Ascending aorta (tissue), 2 donors: ENCODE measurements at regions not wholly inside any gene's neighbourhood (a gene's known extent, or its start where the extent isn't known, plus 50 kb on each side); places are given as distances from the start of the nearest gene placed in this dataset.

Experiments
- DNase-seq, 2 donors: peaks; one replicate each; pipeline ENCODE4 v3.0.0-alpha.2; 2019; ENCODE audit warnings: low spot score in 2 of 2
- H3K27ac ChIP-seq, 2 donors: fragments of 200-600 bp; sonication (generic); one replicate each; pipeline ENCODE4 v1.5.1; 2016 to 2017; ENCODE audit warnings: mild to moderate bottlenecking in 1 of 2
- H3K27me3 ChIP-seq: fragments of 200-600 bp; sonication (generic); one replicate; pipeline ENCODE4 v1.5.1; 2017
- H3K36me3 ChIP-seq, 2 donors: fragments of 200-600 bp; sonication (generic); one replicate each; pipeline ENCODE4 v1.5.1; 2016
- H3K4me1 ChIP-seq, 2 donors: fragments of 200-600 bp; sonication (generic); one replicate each; pipeline ENCODE4 v1.5.1; 2016 to 2017; ENCODE audit warnings: mild to moderate bottlenecking in 1 of 2
- H3K4me3 ChIP-seq, 2 donors: fragments of 200-600 bp; sonication (generic); one replicate each; pipeline ENCODE4 v1.5.1; 2016 to 2017; ENCODE audit warnings: mild to moderate bottlenecking in 1 of 2
- H3K9me3 ChIP-seq, 2 donors: fragments of 200-600 bp; sonication (generic); one replicate each; pipeline ENCODE4 v1.5.1; 2016
- intact Hi-C: fragments of 100-400 bp; cut with DNase I; formaldehyde crosslinking; loops from one replicate; pipeline ENCODE4 v1.15.1; 2023
- TF ChIP-seq, protein P1 (sequence below), 3 experiments: fragments of 200-600 bp in 2 of 3; fragments of 450-650 bp in 1 of 3; sonication (generic) in 2 of 3; IDR thresholded peaks; one replicate each; pipeline ENCODE4 v1.5.1; 2016 to 2019; ENCODE audit warnings: antibody characterized with exemption in 3 of 3, mild to moderate bottlenecking in 1 of 3, moderate library complexity in 1 of 3

DNA sequence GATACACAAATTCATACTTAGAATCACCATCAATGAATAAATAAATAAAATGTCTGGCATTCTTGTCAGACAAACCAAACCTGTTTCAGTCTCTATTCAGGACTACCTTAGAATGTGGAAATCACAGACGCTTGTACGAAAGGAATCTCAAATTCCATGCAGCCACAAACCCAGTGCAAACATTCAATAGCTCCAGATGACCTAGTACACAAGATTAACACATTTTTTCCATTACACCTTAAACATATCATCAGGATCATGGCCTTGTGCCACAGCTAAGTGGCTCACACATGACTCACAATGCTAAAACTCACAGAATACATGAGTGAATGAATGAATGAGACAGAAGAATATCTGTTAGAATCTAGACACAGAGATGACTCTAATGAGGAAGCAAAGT, 134.2 kb downstream of the PWWP3B start:
- Histone ChIP-seq H3K27ac (no peak overlapping the region), H3K4me1 (no peaks in the 10 kb centered on the region), H3K27me3 (no peaks in the 10 kb centered on the region), H3K9me3 (no peaks in the 10 kb centered on the region), H3K4me3 (no peak overlapping the region), H3K36me3 (no peaks in the 10 kb centered on the region)
- TF ChIP-seq, protein P1, sequence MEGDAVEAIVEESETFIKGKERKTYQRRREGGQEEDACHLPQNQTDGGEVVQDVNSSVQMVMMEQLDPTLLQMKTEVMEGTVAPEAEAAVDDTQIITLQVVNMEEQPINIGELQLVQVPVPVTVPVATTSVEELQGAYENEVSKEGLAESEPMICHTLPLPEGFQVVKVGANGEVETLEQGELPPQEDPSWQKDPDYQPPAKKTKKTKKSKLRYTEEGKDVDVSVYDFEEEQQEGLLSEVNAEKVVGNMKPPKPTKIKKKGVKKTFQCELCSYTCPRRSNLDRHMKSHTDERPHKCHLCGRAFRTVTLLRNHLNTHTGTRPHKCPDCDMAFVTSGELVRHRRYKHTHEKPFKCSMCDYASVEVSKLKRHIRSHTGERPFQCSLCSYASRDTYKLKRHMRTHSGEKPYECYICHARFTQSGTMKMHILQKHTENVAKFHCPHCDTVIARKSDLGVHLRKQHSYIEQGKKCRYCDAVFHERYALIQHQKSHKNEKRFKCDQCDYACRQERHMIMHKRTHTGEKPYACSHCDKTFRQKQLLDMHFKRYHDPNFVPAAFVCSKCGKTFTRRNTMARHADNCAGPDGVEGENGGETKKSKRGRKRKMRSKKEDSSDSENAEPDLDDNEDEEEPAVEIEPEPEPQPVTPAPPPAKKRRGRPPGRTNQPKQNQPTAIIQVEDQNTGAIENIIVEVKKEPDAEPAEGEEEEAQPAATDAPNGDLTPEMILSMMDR (IDR thresholded peaks at IDR 0.05), result no peak
- intact Hi-C loops, result no loop called here
- DNase-seq, result no peak

DNA sequence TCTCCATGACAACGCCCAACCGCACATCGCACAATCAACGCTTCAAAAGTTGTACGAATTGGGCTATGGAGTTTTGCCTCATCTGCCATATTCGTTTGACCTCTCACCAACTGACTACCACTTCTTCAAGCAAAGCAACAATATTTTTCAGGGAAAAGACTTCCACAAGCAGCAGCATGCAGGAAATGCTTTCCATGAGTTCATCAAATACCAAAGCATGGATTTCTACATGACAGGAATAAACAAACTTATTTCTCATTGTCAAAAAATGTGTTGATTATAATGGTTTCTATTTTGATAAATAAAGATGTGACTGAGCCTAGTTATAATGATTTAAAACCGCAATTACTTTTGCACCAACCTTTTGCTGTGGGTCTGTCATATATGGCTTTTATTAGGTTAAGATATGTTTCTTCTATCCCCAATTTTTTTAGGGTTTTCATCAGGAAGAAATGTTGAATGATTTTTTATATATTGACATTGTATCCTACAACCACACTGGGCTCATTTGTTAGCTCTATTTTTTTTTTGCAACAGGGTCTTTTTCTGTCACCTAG, 138.4 kb downstream of the PWWP3B start:
- H3K27me3 ChIP-seq, result no peaks in the 10 kb centered on the region
- intact Hi-C loops, result no loop called here
- H3K36me3 ChIP-seq, result no peaks in the 10 kb centered on the region
- TF ChIP-seq, protein P1 (IDR thresholded peaks at IDR 0.05), result no peak
- H3K4me1 ChIP-seq, result no peaks in the 10 kb centered on the region
- DNase-seq, result no peak
- no peak overlapping the region for H3K27ac ChIP-seq
- H3K4me3 ChIP-seq, result no peak overlapping the region
- no peaks in the 10 kb centered on the region for H3K9me3 ChIP-seq

DNA sequence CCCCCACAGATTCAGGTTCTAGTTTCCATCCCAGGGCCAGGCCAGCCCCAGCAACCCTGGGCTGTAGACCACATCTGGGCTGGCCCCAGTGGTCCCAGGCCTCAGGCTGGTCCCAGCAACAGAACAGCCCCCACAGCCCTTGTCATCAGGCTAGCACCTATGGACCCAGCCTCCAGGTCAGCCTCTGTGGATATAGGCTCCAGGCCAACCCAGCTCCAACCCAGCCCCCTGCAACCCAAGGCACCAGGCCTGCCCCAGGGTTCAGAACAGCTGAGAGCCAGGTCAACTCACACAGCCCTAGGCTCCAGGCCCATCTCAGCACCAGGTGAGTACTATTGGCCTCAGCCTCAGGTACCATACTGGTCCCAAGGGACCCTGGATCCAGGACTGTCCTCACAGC, 155.3 kb downstream of the PWWP3B start:
- Histone ChIP-seq H3K27ac (no peak overlapping the region), H3K4me3 (no peak overlapping the region), H3K36me3 (no peaks in the 10 kb centered on the region), H3K9me3 (peaks cover 0 to 6% of the 10 kb centered on the region in 2 donors), H3K4me1 (no peaks in the 10 kb centered on the region), H3K27me3 (no peaks in the 10 kb centered on the region)
- TF ChIP-seq, protein P1 (IDR thresholded peaks at IDR 0.05), result no peak
- no peak for DNase-seq
- intact Hi-C loops, result no loop called here

- TF ChIP-seq, protein P1 (IDR thresholded peaks at IDR 0.05), result no peak
- no peaks in the 10 kb centered on the region for H3K4me1 ChIP-seq
- H3K9me3 ChIP-seq, result no peaks in the 10 kb centered on the region
- H3K27ac ChIP-seq, result no peak overlapping the region
- no peaks in the 10 kb centered on the region for H3K36me3 ChIP-seq
- no peaks in the 10 kb centered on the region for H3K27me3 ChIP-seq
- H3K4me3 ChIP-seq, result no peak overlapping the region
- DNase-seq, result no peak
- intact Hi-C loops, result no loop called here
Measured at GRCh38 chrX:106331606-106332005, 163.5 kb downstream of the PWWP3B start.

DNA sequence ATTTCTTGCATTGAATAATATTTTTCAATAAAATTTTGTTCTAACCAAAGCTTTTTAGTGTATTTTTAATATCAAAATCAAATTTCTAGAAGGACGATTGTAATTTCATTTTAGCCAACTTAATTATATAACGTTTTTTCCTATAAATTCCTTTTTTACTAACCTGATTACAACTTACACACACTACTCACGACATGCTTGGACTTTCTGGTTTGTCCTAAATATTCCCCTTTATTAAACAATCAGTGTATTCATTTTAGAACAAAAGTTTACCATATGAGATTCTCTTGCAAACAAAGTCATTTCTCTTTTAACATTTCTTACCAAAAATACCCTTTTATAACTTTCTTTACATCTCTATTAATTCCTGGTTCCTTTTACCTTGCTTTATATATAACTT, 173.7 kb downstream of the PWWP3B start:
- TF ChIP-seq, protein P1 (IDR thresholded peaks at IDR 0.05), result no peak
- Histone ChIP-seq H3K27me3 (no peaks in the 10 kb centered on the region), H3K9me3 (no peaks in the 10 kb centered on the region), H3K4me3 (no peak overlapping the region), H3K4me1 (no peaks in the 10 kb centered on the region), H3K27ac (no peak overlapping the region), H3K36me3 (no peaks in the 10 kb centered on the region)
- no peak for DNase-seq
- intact Hi-C loops, result no loop called here

DNA sequence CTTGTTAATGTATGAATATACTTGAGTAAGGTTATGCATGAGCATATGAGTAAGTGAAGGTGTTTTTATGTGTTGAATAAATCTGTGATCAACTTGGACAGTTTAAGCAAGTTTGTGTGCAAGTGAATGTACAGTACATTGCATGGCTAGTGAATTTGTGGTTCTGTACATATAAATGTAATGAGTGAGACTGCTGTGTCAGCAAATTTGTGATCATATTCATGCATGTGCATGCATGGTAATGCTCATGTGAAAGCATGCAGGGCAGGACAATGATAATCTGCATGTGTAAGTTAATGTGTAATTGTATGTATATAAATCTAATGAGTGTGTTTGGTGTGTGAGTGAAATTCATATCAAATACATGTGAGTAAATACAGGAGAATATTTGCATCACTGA, 188.5 kb downstream of the PWWP3B start:
- no peaks in the 10 kb centered on the region for H3K4me1 ChIP-seq
- TF ChIP-seq, protein P1 (IDR thresholded peaks at IDR 0.05), result no peak
- no peak overlapping the region for H3K4me3 ChIP-seq
- no peak overlapping the region for H3K27ac ChIP-seq
- no peaks in the 10 kb centered on the region for H3K27me3 ChIP-seq
- no peaks in the 10 kb centered on the region for H3K36me3 ChIP-seq
- H3K9me3 ChIP-seq, result no peaks in the 10 kb centered on the region
- DNase-seq, result no peak
- intact Hi-C loops, result no loop called here
